Sigmoid colon (tissue), 4 donors: ENCODE measurements at regions not wholly inside any gene's neighbourhood (a gene's known extent, or its start where the extent isn't known, plus 50 kb on each side); places are given as distances from the start of the nearest gene placed in this dataset.

ENCODE experiments used
- EP300 ChIP-seq, 4 donors: sonication (generic); formaldehyde crosslinking; IDR thresholded peaks; one replicate each; pipeline ENCODE4 v1.6.1; 2017; ENCODE audit warnings: antibody characterized with exemption in 4 of 4
- POLR2A ChIP-seq, 2 donors: fragments of 450-650 bp; IDR thresholded peaks; one replicate each; pipeline ENCODE4 v1.6.1; 2016; ENCODE audit warnings: antibody characterized with exemption in 2 of 2, mild to moderate bottlenecking in 2 of 2, moderate library complexity in 2 of 2
- POLR2AphosphoS5 ChIP-seq, 4 donors: sonication (generic); formaldehyde crosslinking; IDR thresholded peaks; one replicate each; pipeline ENCODE4 v1.6.1; 2017; ENCODE audit warnings: antibody characterized with exemption in 4 of 4
- TF ChIP-seq, protein P1 (sequence below), 4 experiments: fragments of 450-650 bp in 3 of 4; fragments of 200-600 bp in 1 of 4; IDR thresholded peaks; one replicate each; pipeline ENCODE4 v1.5.1; 2016 to 2019; ENCODE audit warnings: antibody characterized with exemption in 4 of 4, mild to moderate bottlenecking in 3 of 4, moderate library complexity in 2 of 4

GRCh38 chr17:55911186-55911585 is 160.3 kb downstream of the PCTP start:
- no peak for TF ChIP-seq POLR2A (IDR thresholded peaks at IDR 0.05)
- TF ChIP-seq, protein P1, sequence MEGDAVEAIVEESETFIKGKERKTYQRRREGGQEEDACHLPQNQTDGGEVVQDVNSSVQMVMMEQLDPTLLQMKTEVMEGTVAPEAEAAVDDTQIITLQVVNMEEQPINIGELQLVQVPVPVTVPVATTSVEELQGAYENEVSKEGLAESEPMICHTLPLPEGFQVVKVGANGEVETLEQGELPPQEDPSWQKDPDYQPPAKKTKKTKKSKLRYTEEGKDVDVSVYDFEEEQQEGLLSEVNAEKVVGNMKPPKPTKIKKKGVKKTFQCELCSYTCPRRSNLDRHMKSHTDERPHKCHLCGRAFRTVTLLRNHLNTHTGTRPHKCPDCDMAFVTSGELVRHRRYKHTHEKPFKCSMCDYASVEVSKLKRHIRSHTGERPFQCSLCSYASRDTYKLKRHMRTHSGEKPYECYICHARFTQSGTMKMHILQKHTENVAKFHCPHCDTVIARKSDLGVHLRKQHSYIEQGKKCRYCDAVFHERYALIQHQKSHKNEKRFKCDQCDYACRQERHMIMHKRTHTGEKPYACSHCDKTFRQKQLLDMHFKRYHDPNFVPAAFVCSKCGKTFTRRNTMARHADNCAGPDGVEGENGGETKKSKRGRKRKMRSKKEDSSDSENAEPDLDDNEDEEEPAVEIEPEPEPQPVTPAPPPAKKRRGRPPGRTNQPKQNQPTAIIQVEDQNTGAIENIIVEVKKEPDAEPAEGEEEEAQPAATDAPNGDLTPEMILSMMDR (IDR thresholded peaks at IDR 0.05): no peak
- no peak for TF ChIP-seq POLR2AphosphoS5 (IDR thresholded peaks at IDR 0.05)
- TF ChIP-seq EP300 (IDR thresholded peaks at IDR 0.05): no peak
